ENCODE measurements at regions not wholly inside any gene's neighbourhood (a gene's known extent, or its start where the extent isn't known, plus 50 kb on each side); places are given as distances from the start of the nearest gene placed in this dataset.
"Not testable (repeated sequence)": the region's sequence is repeated elsewhere in the genome, so short reads cannot be mapped to it uniquely, and the experiment has no call there.

GRCh38 chr15:55108858-55109518, 87.8 kb downstream of the RSL24D1 start:
- peak; percentile 64 for DNase-seq (ENCODE audit: low read depth)
- peak; percentile 83 for TF ChIP-seq CTCF (conservative IDR thresholded peaks at IDR 0.05; ENCODE audit: low read depth, low read length)

GRCh38 chr15:55108448-55108847, 88.3 kb downstream of the RSL24D1 start:
- no peak for DNase-seq (ENCODE audit: low read depth)
- no peak for TF ChIP-seq CTCF (conservative IDR thresholded peaks at IDR 0.05; ENCODE audit: low read depth, low read length)
- no peak overlapping the region for H3K4me3 ChIP-seq (ENCODE audit: low read depth, low read length)

More at GRCh38 chr15:55108858-55109518, 87.8 kb downstream of the RSL24D1 start:
- H3K4me3 ChIP-seq (ENCODE audit: low read depth, low read length): no peak overlapping the region

- no peak for DNase-seq (ENCODE audit: low read depth)
- TF ChIP-seq CTCF (conservative IDR thresholded peaks at IDR 0.05; ENCODE audit: low read depth, low read length): no peak
- no peak overlapping the region for H3K4me3 ChIP-seq (ENCODE audit: low read depth, low read length)
These were observed 90.6 kb downstream of the RSL24D1 start for GRCh38 chr15:55106155-55106554.

- no peak for DNase-seq (ENCODE audit: low read depth)
- no peak overlapping the region for H3K4me3 ChIP-seq (ENCODE audit: low read depth, low read length)
- TF ChIP-seq CTCF (conservative IDR thresholded peaks at IDR 0.05; ENCODE audit: low read depth, low read length): no peak
These were observed 102.6 kb downstream of the RSL24D1 start for GRCh38 chr15:55094136-55094535.

GRCh38 chr15:55088207-55088606, 108.5 kb downstream of the RSL24D1 start:
- no peak for DNase-seq (ENCODE audit: low read depth)
- TF ChIP-seq CTCF (conservative IDR thresholded peaks at IDR 0.05; ENCODE audit: low read depth, low read length): no peak
- H3K4me3 ChIP-seq (ENCODE audit: low read depth, low read length): no peak overlapping the region

GRCh38 chr15:55084673-55085072, 112.1 kb downstream of the RSL24D1 start:
- H3K4me3 ChIP-seq (ENCODE audit: low read depth, low read length): no peak overlapping the region
- no peak for TF ChIP-seq CTCF (conservative IDR thresholded peaks at IDR 0.05; ENCODE audit: low read depth, low read length)
- no peak for DNase-seq (ENCODE audit: low read depth)

GRCh38 chr15:55084216-55084615, 112.5 kb downstream of the RSL24D1 start:
- no peak for TF ChIP-seq CTCF (conservative IDR thresholded peaks at IDR 0.05; ENCODE audit: low read depth, low read length)
- no peak for DNase-seq (ENCODE audit: low read depth)
- H3K4me3 ChIP-seq (ENCODE audit: low read depth, low read length): no peak overlapping the region

GRCh38 chr15:55077052-55077451, 119.7 kb downstream of the RSL24D1 start:
- DNase-seq (ENCODE audit: low read depth); H3K4me3 ChIP-seq (ENCODE audit: low read depth, low read length): not testable (repeated sequence)

All from choroid plexus epithelial cell (primary cell).